Stimulated activated CD8-positive, alpha-beta memory T cell treated with anti-CD3 and anti-CD28 coated beads, Interleukin-7, amount 100 ng/mL, for 24 hours (primary cell): ENCODE measurements at regions not wholly inside any gene's neighbourhood (a gene's known extent, or its start where the extent isn't known, plus 50 kb on each side); places are given as distances from the start of the nearest gene placed in this dataset.

Experiments
- DNase-seq: peaks from one replicate; pipeline ENCODE4 v3.0.0-alpha.2; 2020; ENCODE audit warnings: low read depth

GRCh38 chr5:109529987-109530386 is 120.2 kb upstream of the PJA2 start:
- no peak for DNase-seq

- DNase-seq, result no peak
Observed at GRCh38 chr5:109529520-109529919, 119.7 kb upstream of the PJA2 start.

- no peak for DNase-seq
Observed at GRCh38 chr5:109524555-109524954, 114.8 kb upstream of the PJA2 start.

GRCh38 chr5:109524026-109524425 is 114.3 kb upstream of the PJA2 start:
- DNase-seq, result no peak

GRCh38 chr5:109522404-109522803 is 112.6 kb upstream of the PJA2 start:
- no peak for DNase-seq

- no peak for DNase-seq
Observed at GRCh38 chr5:109519416-109519815, 109.6 kb upstream of the PJA2 start.

- DNase-seq, result no peak
Observed at GRCh38 chr5:109516390-109516789, 106.6 kb upstream of the PJA2 start.

GRCh38 chr5:109511980-109512734 is 102.4 kb upstream of the PJA2 start:
- no peak for DNase-seq

GRCh38 chr5:109506556-109506955 is 96.8 kb upstream of the PJA2 start:
- DNase-seq, result no peak

GRCh38 chr5:109496112-109496511 is 86.3 kb upstream of the PJA2 start:
- no peak for DNase-seq

- no peak for DNase-seq
Observed at GRCh38 chr5:109487753-109488420, 78.1 kb upstream of the PJA2 start.

GRCh38 chr5:109486200-109486804 is 76.5 kb upstream of the PJA2 start:
- no peak for DNase-seq

GRCh38 chr5:109485030-109485429 is 75.3 kb upstream of the PJA2 start:
- no peak for DNase-seq

- no peak for DNase-seq
Observed at GRCh38 chr5:109484597-109484996, 74.8 kb upstream of the PJA2 start.

- no peak for DNase-seq
Observed at GRCh38 chr5:109483395-109483971, 73.7 kb upstream of the PJA2 start.

GRCh38 chr5:109482748-109483147 is 73.0 kb upstream of the PJA2 start:
- DNase-seq, result no peak

GRCh38 chr5:109479260-109479860 is 69.6 kb upstream of the PJA2 start:
- no peak for DNase-seq

GRCh38 chr5:109478830-109479229 is 69.1 kb upstream of the PJA2 start:
- no peak for DNase-seq

- no peak for DNase-seq
Observed at GRCh38 chr5:109476292-109476691, 66.5 kb upstream of the PJA2 start.

GRCh38 chr5:109469896-109470662 is 60.3 kb upstream of the PJA2 start:
- DNase-seq, result no peak

GRCh38 chr5:109468737-109469420 is 59.1 kb upstream of the PJA2 start:
- peak; percentile 59 for DNase-seq
